Prostate gland (tissue), 2 donors: ENCODE measurements at regions not wholly inside any gene's neighbourhood (a gene's known extent, or its start where the extent isn't known, plus 50 kb on each side); places are given as distances from the start of the nearest gene placed in this dataset.

ENCODE experiments used
- POLR2A ChIP-seq: fragments of 450-650 bp; IDR thresholded peaks from one replicate; pipeline ENCODE4 v1.6.1; 2016; ENCODE audit warnings: antibody characterized with exemption, mild to moderate bottlenecking
- POLR2AphosphoS5 ChIP-seq: sonication (generic); formaldehyde crosslinking; IDR thresholded peaks from one replicate; pipeline ENCODE4 v1.6.1; 2017; ENCODE audit warnings: antibody characterized with exemption
- TF ChIP-seq, protein P1 (sequence below), 4 experiments: fragments of 200-600 bp in 2 of 4; fragments of 450-650 bp in 2 of 4; sonication (generic) in 2 of 4; IDR thresholded peaks; 1 replicate in 3 of 4; 2 replicates in 1 of 4; pipeline ENCODE4 v1.5.1; 2016 to 2019; ENCODE audit warnings: antibody characterized with exemption in 4 of 4, mild to moderate bottlenecking in 2 of 4, moderate library complexity in 2 of 4

DNA sequence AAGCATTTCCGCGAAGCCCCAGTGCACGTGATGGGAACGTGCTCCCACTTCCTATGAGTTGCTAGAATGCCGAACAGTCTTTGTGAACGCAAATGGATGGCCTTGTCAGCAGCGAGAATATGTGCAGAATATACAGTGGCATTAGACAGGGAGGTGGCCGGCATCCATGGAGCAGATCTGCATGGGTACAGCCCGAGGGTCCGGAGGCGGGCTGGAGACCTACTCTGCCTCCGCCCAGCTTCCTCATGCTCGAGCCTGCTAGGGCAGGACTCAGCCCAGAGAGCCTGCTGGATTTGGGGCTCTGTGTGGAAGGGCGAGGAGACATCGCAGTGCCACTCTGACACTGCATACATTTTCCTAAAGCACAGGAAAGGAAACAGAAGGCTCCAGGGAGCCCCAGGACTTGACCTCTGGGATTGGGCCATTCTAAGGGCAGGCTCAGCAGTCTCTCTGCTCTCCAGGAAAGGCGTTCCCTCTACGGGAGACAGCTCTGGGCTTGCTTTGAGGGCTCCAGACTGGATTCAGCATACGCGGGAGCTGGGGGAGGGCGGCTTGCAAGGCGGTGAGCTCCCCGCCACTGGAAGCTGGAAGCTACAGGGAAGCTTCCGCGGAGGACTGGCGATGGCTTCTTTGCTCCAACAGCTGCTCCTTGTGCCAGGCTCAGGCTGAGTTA lies 55.9 kb upstream of the UQCRFS1 start:
- TF ChIP-seq POLR2AphosphoS5 = no peak
- TF ChIP-seq, protein P1, sequence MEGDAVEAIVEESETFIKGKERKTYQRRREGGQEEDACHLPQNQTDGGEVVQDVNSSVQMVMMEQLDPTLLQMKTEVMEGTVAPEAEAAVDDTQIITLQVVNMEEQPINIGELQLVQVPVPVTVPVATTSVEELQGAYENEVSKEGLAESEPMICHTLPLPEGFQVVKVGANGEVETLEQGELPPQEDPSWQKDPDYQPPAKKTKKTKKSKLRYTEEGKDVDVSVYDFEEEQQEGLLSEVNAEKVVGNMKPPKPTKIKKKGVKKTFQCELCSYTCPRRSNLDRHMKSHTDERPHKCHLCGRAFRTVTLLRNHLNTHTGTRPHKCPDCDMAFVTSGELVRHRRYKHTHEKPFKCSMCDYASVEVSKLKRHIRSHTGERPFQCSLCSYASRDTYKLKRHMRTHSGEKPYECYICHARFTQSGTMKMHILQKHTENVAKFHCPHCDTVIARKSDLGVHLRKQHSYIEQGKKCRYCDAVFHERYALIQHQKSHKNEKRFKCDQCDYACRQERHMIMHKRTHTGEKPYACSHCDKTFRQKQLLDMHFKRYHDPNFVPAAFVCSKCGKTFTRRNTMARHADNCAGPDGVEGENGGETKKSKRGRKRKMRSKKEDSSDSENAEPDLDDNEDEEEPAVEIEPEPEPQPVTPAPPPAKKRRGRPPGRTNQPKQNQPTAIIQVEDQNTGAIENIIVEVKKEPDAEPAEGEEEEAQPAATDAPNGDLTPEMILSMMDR (IDR thresholded peaks at IDR 0.05) = no peak
- no peak for TF ChIP-seq POLR2A
